GM19239 (cell line): ENCODE measurements at regions not wholly inside any gene's neighbourhood (a gene's known extent, or its start where the extent isn't known, plus 50 kb on each side); places are given as distances from the start of the nearest gene placed in this dataset.

ENCODE experiments used
- DNase-seq: peaks from one replicate; pipeline ENCODE4 v3.0.0; 2011; ENCODE audit warnings: low spot score; ENCODE audit not compliant: insufficient read length
- FAIRE-seq: peaks from 2 replicates; lab custom pipeline; 2011; peaks lifted over from hg19 to GRCh38; lab: Jason Lieb, UNC

DNA sequence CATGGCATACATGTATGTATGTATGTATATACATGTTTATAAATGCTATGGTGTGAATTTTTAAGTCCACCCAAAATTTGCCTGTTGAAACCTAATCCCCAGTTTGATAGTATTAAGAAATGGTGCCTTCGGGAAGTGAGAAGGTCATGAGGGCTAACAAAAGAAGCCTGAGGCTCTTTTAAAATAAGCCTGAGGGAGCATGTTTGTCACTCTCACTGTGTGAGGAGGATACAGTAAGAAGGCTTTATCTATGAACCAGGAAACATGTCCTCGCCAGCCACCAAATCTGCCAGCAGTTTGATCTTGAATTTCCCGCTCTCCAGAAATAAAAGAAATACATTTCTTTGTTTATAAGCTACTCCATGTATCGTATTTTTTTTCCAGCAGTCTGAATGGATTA lies 163.0 kb upstream of the LINC00305 start:
- FAIRE-seq (no peak), DNase-seq (no peak)

DNA sequence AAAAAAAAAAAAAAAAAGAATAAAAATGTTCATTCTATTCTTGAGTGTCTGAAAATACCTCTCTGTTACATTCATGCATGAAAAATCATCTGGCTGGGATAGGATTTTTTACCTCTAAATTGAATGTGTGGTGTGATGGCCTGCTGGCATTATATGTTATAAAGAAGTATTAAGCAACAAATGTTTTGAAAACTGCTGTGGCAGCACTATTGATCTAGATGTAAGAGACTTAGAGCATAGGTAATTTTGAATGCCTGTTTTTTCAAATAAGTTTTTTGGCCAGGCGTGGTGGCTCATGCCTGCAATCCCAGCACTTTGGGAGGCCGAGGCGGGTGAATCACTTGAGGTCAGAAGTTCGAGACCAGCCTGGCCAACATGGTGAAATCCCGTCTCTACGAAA lies 147.0 kb upstream of the LINC00305 start:
- no peak for DNase-seq
- FAIRE-seq: no peak

DNA sequence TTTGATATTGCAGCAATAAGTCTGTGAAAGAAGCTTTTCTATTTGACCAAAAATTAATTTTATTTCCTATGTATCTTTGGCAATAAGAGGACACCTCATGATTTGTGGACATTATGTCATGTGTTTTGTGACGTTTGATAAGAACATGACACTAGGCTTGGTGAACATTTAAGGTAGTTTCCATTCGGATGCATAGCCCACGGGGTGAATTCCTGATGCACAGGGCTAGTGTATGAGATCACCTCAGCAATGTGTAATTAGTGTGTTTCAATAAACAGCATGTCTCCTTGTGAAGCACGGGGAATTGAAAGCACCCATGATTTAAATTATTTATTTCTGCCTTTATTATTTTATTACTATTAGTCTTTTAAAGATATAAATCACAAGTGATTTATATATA lies 146.1 kb upstream of the LINC00305 start:
- FAIRE-seq: no peak
- DNase-seq: no peak

- no peak for FAIRE-seq
Measured at GRCh38 chr18:64288432-64288831, 139.5 kb upstream of the LINC00305 start.

GRCh38 chr18:64287926-64288325 lies 139.0 kb upstream of the LINC00305 start:
- DNase-seq (no peak), FAIRE-seq (no peak)

More at GRCh38 chr18:64288432-64288831, 139.5 kb upstream of the LINC00305 start:
- no peak for DNase-seq

GRCh38 chr18:64283059-64283458 lies 134.2 kb upstream of the LINC00305 start:
- DNase-seq (no peak), FAIRE-seq (no peak)

- DNase-seq: no peak
- FAIRE-seq: no peak
Measured at GRCh38 chr18:64278026-64278425, 129.1 kb upstream of the LINC00305 start.

DNA sequence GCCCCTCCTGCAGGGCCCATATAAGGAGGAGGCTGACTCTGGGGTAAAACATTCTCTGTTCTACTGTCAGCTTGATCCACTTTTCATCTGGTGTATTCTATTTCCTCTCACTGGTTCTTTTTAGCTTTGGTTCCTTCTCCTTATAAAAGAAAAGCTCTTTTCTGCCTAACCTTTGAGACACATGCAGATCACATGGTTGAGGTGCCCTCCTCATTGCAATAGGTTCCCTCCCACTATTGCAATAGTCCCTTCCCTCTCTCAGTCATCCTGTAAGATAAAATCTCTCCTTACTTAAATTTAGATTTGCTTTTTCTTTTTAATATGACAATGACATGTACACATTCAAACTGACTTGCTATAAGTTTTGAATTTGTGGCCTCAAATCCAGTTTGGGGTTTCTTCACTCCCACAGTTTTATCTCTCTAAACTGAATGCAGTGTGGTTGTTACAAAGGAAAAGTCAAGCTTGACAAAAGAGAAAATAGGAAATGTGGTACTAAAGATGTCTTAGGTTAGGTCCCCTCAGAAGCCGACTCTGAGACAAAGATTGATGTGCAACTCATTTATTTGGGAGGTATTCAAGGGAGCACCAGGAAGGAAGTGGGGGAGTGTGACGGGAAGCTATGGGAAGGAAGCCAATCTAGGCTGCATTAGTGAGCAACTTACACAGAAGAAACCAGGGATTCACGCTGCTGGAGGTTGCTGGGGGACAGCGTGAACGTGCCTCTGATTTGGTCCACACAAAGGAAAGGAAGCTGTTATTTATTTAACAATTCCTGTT lies 127.6 kb upstream of the LINC00305 start:
- no peak for FAIRE-seq

DNA sequence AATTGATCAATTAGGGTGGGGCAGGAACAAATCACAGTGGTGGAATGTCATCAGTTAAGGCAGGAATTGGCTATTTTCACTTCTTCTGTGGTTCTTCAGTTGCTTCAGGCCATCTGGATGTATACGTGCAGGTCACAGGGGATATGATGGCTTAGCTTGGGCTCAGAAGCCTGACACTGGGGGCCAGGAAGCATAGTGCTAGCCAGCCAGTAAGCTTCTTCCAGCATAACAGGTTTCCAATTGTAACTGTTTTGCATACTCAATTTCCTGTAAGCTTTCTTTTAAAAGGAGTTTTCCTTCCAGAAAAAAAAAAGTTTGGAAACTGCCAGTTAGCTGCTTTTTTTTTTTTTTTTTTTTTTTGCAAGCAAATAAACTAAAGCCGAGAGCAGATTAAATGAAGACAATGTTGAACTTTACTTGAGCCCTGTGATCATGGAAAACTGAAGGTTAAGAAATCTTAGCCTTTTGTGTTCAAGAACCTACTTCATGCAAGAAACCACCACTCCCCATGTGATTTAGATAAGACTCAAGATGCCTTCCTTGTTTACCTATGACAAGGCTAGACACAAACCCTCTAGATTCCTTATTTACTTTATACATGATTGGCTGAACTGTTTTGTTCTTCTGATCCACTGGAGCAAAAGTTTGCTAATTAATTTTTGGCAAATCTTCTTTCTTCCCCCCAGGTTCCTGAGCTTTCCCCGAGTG lies 126.9 kb upstream of the LINC00305 start:
- no peak for FAIRE-seq

More for the DNA sequence above, 127.6 kb upstream of the LINC00305 start:
- no peak for DNase-seq

GRCh38 chr18:64273724-64274123 lies 124.8 kb upstream of the LINC00305 start:
- DNase-seq (no peak), FAIRE-seq (no peak)

More for the DNA sequence above, 126.9 kb upstream of the LINC00305 start:
- DNase-seq: no peak

GRCh38 chr18:64271975-64272659 lies 123.2 kb upstream of the LINC00305 start:
- FAIRE-seq (no peak), DNase-seq (no peak)

GRCh38 chr18:64271246-64271645 lies 122.4 kb upstream of the LINC00305 start:
- no peak for FAIRE-seq
- no peak for DNase-seq

GRCh38 chr18:64270608-64271007 lies 121.7 kb upstream of the LINC00305 start:
- no peak for FAIRE-seq
- DNase-seq: no peak

DNA sequence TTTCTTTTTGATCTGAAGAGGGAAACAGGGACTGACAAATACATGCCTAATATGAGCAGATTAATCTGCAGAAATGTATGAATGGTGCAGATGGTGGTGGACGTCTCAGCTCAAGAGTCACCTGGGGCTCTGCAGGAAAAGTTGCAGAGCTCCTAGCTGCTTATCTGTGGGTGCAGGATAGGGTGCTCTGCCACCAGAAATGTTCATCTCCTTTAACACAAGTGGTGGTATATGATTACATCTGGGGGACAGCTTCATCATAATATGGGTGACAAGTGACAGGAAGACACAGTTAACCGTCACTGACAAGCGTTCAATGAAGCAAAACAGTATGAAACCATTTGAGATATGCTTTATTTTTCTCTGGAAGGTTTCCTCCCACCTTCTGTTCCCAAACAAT lies 121.2 kb upstream of the LINC00305 start:
- DNase-seq (no peak), FAIRE-seq (no peak)

DNA sequence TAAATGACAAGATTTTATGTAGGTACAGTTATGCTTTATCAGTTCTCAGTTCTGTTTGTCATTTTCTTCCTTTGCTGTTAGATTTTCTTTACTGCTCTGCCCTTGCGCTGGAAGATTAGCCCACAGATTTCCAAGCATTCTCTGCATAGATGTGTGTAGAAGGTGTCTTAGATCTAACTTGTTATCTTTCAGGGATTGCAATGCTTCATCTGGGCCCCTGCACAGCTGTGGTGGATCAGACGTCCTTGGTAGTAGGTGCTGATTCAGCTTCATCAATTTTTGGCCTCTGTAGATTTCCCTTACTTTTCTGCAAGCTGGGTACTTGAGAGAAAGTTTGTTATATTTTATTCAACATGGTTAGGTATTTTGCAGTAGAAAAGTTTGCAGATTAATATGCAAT lies 115.3 kb upstream of the LINC00305 start:
- FAIRE-seq: no peak
- no peak for DNase-seq

DNA sequence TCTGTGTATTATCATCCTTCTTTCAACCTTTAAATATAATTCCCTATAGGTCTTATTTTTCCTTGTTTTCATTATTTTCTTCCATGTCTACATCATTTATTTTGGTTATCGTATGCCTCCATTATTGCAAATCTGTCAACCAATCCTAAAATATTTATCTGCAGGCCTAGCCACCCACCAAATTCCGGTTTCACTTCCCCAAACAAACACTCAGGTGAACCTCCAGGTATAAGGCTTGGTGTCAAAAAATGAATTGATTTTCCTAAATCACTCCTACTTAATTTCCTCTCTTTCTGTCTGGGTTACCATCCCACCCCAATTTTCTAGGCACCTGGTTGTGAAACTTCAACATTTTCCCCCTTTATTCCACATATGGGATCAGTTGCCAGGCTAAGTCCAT lies 111.9 kb upstream of the LINC00305 start:
- DNase-seq: no peak
- FAIRE-seq: no peak

GRCh38 chr18:64259871-64260270 lies 111.0 kb upstream of the LINC00305 start:
- FAIRE-seq: no peak
- DNase-seq: no peak

DNA sequence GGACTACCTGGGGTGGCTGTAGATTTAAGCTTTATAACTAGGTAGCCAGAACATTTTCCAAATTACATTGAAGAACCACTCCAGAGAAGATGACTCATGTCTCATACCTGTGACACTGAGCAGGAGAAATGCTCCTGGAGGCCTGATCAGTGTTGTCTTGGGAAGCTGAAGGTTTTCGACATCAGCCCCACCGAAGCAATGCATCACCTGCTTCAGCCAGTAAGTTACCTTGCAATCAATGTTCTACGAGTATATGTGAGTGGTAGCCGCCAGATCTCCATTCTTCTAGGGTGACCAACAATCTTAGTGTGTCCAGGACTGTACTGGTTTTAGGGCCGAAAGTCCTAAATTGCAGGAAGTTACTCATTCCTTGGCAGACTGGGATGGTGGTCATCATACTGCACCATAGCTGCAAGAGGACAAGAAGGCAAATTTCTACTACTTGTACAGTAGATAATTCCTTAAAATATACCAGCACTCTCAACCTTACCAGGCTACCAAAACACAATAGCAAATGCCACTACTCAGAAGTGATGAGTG lies 109.3 kb upstream of the LINC00305 start:
- DNase-seq (no peak), FAIRE-seq (no peak)

- FAIRE-seq (no peak), DNase-seq (no peak)
Measured at GRCh38 chr18:64254399-64255093, 105.7 kb upstream of the LINC00305 start.

GRCh38 chr18:64253873-64254272 lies 105.0 kb upstream of the LINC00305 start:
- DNase-seq: no peak
- no peak for FAIRE-seq
